HG02623 (cell line): ENCODE measurements at regions not wholly inside any gene's neighbourhood (a gene's known extent, or its start where the extent isn't known, plus 50 kb on each side); places are given as distances from the start of the nearest gene placed in this dataset.
"Not testable (repeated sequence)": the region's sequence is repeated elsewhere in the genome, so short reads cannot be mapped to it uniquely, and the experiment has no call there.

Source experiments
- ATAC-seq: cut with Tn5 transposase; IDR thresholded peaks from one replicate; pipeline ENCODE4 v1.9.1; 2021; ENCODE audit warnings: moderate library complexity; ENCODE audit not compliant: unreplicated experiment

DNA sequence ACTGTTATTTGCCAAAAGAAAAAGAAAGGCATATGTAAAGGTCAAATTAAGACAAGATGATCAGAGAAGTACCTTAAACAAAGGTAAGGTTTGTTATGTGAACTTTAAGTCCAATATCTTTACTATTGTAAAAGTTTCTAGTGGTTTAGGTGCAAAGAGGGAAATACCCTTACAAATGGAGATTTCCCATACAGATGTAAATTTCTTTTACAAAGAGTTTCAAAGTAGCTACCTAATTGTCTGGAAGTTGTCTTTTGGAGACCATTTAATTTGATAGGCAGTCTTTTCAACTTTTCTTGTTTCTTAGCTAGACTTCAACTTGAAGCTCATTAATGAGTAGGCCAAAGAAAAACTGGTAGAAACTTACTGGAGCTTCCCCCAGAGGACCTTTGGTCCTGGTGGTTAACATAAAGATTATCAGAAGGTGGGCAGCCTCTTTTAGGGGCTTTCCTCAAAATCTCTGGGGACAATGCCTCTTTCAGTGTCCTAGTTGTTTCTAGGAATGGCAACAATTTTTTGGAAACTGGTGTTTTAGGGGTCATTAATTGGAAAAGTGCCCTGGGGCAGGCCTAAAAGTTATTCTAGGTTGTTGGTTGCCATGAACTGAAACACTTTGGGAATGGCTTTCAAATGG lies 297.3 kb downstream of the GUCY2F start:
- ATAC-seq: no peak

- ATAC-seq: no peak
Measured at GRCh38 chrX:109172091-109172602, 309.7 kb downstream of the GUCY2F start.

- ATAC-seq: no peak
Measured at GRCh38 chrX:109155161-109155560, 326.7 kb downstream of the GUCY2F start.

DNA sequence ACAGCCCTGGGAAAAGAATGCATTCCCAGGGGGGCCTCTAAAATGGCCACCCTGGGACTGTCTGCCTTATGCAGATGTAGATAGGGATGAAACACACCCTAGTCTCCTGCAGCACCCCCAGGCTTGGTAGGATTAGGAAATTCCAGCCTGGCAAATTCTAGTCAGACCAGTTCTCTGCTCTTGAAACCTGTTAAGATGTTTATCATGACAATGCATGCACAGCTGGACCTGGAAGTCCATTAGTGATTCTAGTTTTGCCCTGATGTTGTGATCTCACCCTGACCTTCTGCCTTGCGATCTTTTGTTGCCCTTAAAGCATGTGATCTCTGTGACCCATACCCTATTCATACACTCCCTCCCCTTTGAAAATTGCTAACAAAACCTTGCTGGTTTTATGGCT lies 337.7 kb downstream of the GUCY2F start:
- ATAC-seq: not testable (repeated sequence)

- ATAC-seq: no peak
Measured at GRCh38 chrX:109140463-109140862, 341.4 kb downstream of the GUCY2F start.

- ATAC-seq: no peak
Measured at GRCh38 chrX:109134777-109135176, 347.1 kb downstream of the GUCY2F start.

- ATAC-seq: no peak
Measured at GRCh38 chrX:109125304-109125703, 356.6 kb downstream of the GUCY2F start.

DNA sequence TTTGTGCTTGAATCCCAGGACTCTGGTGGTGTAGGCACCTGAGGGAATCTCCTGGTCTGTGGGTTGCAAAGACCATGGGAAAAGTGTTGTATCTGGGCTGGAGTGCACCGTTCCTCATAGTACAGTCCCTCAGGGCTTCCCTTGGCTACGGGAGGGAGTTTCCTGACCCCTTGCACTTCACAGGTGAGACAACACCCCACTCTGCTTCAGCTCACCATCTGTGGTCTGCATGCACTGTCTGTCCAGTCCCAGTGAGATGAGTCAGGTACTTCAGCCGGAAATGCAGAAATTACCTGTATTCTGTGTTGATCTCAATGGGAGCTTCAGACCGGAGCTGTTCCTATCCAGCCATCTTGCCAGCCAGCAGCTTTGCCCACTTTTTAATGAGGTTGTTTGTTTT lies 353.0 kb upstream of the IRS4 start:
- no peak for ATAC-seq

DNA sequence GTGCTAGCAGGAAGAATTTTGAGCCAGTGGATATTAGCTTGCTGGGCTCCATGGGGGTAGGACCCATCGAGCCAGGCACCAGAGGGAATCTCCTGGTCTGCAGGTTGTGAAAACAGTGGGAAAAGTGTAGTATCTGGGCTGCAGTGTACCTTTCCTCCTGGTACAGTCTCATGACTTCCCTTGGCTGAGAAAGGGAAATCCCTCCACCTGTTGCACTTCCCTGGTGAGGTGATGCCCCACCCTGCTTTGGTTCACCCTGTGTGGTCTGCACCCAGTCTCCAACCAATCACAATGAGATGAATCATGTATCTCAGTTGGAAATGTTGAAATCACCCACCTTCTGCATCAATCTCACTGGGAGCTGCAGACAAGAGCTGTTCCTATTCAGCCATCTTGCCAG lies 341.4 kb upstream of the IRS4 start:
- no peak for ATAC-seq

- not testable (repeated sequence) for ATAC-seq
Measured at GRCh38 chrX:109054181-109054581, 317.8 kb upstream of the IRS4 start.

DNA sequence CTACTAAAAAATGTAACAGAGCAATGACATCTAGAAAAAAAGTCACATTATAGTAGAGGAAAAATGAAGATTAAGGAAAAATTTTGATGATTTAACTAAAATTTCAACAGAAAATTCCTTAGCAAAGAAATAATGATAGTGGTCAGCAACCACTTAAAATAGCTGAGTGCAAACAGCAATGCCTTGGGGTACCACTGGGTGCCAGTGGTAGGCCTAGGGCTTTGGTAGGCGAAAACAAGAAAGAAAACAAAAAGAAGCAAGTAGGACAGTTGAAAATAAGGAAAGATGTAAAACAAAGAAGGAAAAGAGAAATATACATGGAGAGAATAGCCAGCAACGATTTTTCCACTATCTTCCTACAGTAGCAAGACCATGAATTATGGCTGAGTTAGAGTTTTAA lies 313.5 kb upstream of the IRS4 start:
- no peak for ATAC-seq

DNA sequence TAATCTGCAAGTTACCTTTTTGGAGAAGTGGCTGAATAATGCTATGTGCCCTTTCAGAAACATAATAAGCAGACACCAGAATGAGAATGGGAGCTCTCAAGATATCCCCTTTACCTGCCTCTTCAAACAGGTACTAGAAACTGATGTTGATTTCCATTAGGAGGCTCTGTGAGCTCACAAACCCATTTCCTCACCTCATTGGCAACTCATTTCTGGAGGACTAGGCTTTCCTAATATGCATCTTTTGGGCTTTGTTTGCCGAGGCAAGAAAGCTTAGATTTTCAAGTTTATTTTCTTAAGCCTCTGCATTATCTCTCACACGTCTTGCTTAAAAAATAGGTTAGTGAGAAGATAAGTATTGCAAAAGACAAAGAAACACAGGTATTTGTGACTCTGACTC lies 313.1 kb upstream of the IRS4 start:
- ATAC-seq: no peak

GRCh38 chrX:109040057-109040456 lies 303.7 kb upstream of the IRS4 start:
- no peak for ATAC-seq

DNA sequence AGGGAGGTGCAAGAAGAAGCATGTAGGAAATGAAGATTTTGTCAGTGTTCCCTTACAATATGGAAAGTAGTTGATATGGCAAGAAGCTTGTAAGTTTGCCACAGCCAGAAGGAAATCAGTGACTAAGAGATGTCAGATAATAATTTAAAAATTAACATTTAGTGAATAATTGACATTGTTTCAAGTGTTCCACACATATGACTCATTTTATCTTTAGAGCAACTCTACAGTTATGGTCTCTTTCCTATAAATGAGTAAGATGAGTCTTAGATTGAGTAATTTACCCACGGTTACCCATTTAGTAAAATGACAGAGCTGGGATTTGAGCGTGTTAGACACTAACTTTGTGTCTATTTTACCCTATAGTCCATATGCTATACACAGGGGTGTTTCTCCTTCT lies 300.3 kb upstream of the IRS4 start:
- peak; percentile 90 for ATAC-seq

GRCh38 chrX:108993909-108994308 lies 257.5 kb upstream of the IRS4 start:
- ATAC-seq: no peak

DNA sequence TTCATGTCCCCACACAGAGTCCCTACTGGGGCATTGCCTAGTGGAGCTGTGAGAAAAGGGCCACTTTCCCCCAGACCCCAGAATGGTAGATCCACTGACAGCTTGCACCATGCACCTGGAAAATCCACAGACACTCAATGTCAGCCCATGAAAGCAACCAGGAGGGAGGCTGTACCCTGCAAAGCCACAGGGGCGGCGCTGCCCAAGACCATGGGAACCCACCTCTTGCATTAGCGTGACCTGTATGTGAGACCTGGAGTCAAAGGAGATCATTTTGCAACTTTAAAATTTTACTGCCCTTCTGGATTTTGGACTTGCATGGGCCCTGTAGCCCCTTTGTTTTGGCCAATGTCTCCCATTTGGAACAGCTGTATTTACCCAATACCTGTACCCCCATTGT lies 236.5 kb upstream of the IRS4 start:
- not testable (repeated sequence) for ATAC-seq

GRCh38 chrX:108947205-108947604 lies 210.8 kb upstream of the IRS4 start:
- ATAC-seq: no peak

GRCh38 chrX:108946531-108946930 lies 210.2 kb upstream of the IRS4 start:
- ATAC-seq: no peak

GRCh38 chrX:108945883-108946523 lies 209.6 kb upstream of the IRS4 start:
- no peak for ATAC-seq

GRCh38 chrX:108914791-108915190 lies 178.4 kb upstream of the IRS4 start:
- no peak for ATAC-seq

- ATAC-seq: not testable (repeated sequence)
Measured at GRCh38 chrX:108903831-108904230, 167.5 kb upstream of the IRS4 start.

DNA sequence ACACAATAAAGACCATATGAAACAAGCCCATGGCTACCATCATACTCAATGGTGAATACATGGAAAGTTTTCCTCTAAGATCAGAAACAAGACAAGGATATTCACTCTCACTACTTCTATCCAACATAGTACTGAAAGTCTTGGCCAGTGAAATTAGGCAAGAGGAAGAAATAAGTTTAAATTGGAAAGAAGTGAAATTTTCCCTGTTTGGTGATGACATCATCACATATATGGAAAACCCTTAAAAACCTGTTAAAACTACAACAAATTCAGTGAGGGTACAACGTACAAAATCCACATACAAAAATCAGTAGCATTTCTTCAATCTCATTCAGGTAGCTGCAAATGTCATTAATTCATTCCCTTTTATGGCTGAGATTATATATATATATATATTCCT lies 164.0 kb upstream of the IRS4 start:
- no peak for ATAC-seq

GRCh38 chrX:108896349-108896748 lies 160.0 kb upstream of the IRS4 start:
- not testable (repeated sequence) for ATAC-seq
